ENCODE measurements at regions not wholly inside any gene's neighbourhood (a gene's known extent, or its start where the extent isn't known, plus 50 kb on each side); places are given as distances from the start of the nearest gene placed in this dataset.

GRCh38 chr12:46958053-46958452 is 121.4 kb upstream of the PCED1B start:
- Histone ChIP-seq H4K20me1 (ENCODE audit: insufficient read depth, low read length) (no peaks in the 10 kb centered on the region), H3K4me1 (ENCODE audit: insufficient read depth, low read length) (peaks cover 21% of the 10 kb centered on the region), H3K4me2 (ENCODE audit: low read depth, low read length) (no peak overlapping the region), H3K4me3 (replicated peaks in 1 of 3; ENCODE audit: insufficient read depth in 1 of 3, low read depth in 2 of 3, low read length in 3 of 3) (no peak overlapping the region), H3K36me3 (replicated peaks in 1 of 2; ENCODE audit: control insufficient read depth in 1 of 2, insufficient read depth in 2 of 2, low read length in 2 of 2) (no peaks in the 10 kb centered on the region), H2AFZ (ENCODE audit: low read length) (no peak overlapping the region), H3K27me3 (ENCODE audit: control insufficient read depth in 1 of 2, insufficient read depth in 2 of 2, low read length in 2 of 2) (peaks cover 1 to 3% of the 10 kb centered on the region in 2 experiments; a peak in 1 of 5 replicates), H3K9ac (ENCODE audit: insufficient read depth, low read depth, low read length) (no peak overlapping the region), H3K27ac (ENCODE audit: extremely low read length, insufficient read depth, low read length) (no peak overlapping the region), H3K9me3 (ENCODE audit: low read length) (no peaks in the 10 kb centered on the region), H3K79me2 (ENCODE audit: insufficient read depth, low read length) (no peaks in the 10 kb centered on the region)
- CTCF ChIA-PET (ENCODE audit: low intra/inter-chr PET ratio, low total read pairs): no interaction called here
- intact Hi-C loops (cut with micrococcal nuclease; ENCODE audit: unreplicated experiment): no loop called here
- POLR2A ChIA-PET: no interaction called here
- FAIRE-seq (no peak), ATAC-seq (no peak), DNase-seq (ENCODE audit: low spot score) (no peak)
- no peak for TF ChIP-seq ZNF589 (CRISPR knock-in tag; conservative IDR thresholded peaks at IDR 0.05)
- no TSS peak for BruUV-seq (replicated peaks)
- in situ Hi-C loops (cut with HindIII; ENCODE audit: extremely low pct_ligation_motif_present, low pct_unique_long_range_greater_than_20kb): no loop called here
- 59% methylated on average over 3 of the region's 3 CpGs for WGBS (ENCODE audit: low lambda C conversion rate)

- DNase-seq (ENCODE audit: low spot score) (peak; percentile 47), ATAC-seq (peak; percentile 57), FAIRE-seq (peak; percentile 18)
- in situ Hi-C loops (cut with HindIII; ENCODE audit: extremely low pct_ligation_motif_present, low pct_unique_long_range_greater_than_20kb): no loop called here
- Histone ChIP-seq H3K27me3 (ENCODE audit: control insufficient read depth in 1 of 2, insufficient read depth in 2 of 2, low read length in 2 of 2) (peaks cover 1 to 3% of the 10 kb centered on the region in 2 experiments; a peak in 1 of 5 replicates), H3K9ac (ENCODE audit: insufficient read depth, low read depth, low read length) (no peak overlapping the region), H3K4me3 (replicated peaks in 1 of 3; ENCODE audit: insufficient read depth in 1 of 3, low read depth in 2 of 3, low read length in 3 of 3) (no peak overlapping the region), H3K27ac (ENCODE audit: extremely low read length, insufficient read depth, low read length) (no peak overlapping the region), H4K20me1 (ENCODE audit: insufficient read depth, low read length) (no peaks in the 10 kb centered on the region), H3K4me2 (ENCODE audit: low read depth, low read length) (peak overlapping the region; percentile 6; the same call in 1 of the 2 replicates), H3K79me2 (ENCODE audit: insufficient read depth, low read length) (no peaks in the 10 kb centered on the region), H3K9me3 (ENCODE audit: low read length) (no peaks in the 10 kb centered on the region), H2AFZ (ENCODE audit: low read length) (no peak overlapping the region), H3K36me3 (replicated peaks in 1 of 2; ENCODE audit: control insufficient read depth in 1 of 2, insufficient read depth in 2 of 2, low read length in 2 of 2) (no peaks in the 10 kb centered on the region), H3K4me1 (ENCODE audit: insufficient read depth, low read length) (peaks cover 21% of the 10 kb centered on the region)
- intact Hi-C loops (cut with micrococcal nuclease; ENCODE audit: unreplicated experiment): no loop called here
- WGBS (ENCODE audit: low lambda C conversion rate): 10% methylated on average over 2 of the region's 2 CpGs
- ChIA-PET CTCF (ENCODE audit: low intra/inter-chr PET ratio, low total read pairs) (no interaction called here), POLR2A (no interaction called here)
- no TSS peak for BruUV-seq (replicated peaks)
- peak; percentile 65 for TF ChIP-seq HNF4G (IDR thresholded peaks at IDR 0.05; ENCODE audit: borderline replicate concordance, low read depth, low read length)
- TF ChIP-seq HNF4G (CRISPR knock-in tag; IDR thresholded peaks at IDR 0.05; ENCODE audit: borderline replicate concordance, low read depth): no peak
- no peak for TF ChIP-seq SETDB1 (CRISPR knock-in tag; IDR thresholded peaks at IDR 0.05; ENCODE audit: borderline replicate concordance)
- TF ChIP-seq, protein P1, sequence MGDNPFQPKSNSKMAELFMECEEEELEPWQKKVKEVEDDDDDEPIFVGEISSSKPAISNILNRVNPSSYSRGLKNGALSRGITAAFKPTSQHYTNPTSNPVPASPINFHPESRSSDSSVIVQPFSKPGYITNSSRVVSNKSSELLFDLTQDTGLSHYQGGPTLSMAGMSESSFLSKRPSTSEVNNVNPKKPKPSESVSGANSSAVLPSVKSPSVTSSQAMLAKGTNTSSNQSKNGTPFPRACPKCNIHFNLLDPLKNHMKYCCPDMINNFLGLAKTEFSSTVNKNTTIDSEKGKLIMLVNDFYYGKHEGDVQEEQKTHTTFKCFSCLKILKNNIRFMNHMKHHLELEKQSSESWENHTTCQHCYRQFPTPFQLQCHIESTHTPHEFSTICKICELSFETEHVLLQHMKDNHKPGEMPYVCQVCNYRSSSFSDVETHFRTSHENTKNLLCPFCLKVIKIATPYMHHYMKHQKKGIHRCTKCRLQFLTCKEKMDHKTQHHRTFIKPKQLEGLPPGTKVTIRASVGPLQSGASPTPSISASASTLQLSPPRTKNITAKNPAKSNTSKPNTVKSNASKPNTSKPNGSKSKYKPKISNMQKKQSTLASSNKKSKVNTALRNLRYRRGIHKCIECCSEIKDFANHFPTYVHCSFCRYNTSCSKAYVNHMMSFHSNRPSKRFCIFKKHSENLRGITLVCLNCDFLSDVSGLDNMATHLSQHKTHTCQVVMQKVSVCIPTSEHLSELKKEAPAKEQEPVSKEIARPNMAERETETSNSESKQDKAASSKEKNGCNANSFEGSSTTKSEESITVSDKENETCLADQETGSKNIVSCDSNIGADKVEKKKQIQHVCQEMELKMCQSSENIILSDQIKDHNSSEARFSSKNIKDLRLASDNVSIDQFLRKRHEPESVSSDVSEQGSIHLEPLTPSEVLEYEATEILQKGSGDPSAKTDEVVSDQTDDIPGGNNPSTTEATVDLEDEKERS (CRISPR knock-in tag; IDR thresholded peaks at IDR 0.05): no peak
- TF ChIP-seq, protein P2, sequence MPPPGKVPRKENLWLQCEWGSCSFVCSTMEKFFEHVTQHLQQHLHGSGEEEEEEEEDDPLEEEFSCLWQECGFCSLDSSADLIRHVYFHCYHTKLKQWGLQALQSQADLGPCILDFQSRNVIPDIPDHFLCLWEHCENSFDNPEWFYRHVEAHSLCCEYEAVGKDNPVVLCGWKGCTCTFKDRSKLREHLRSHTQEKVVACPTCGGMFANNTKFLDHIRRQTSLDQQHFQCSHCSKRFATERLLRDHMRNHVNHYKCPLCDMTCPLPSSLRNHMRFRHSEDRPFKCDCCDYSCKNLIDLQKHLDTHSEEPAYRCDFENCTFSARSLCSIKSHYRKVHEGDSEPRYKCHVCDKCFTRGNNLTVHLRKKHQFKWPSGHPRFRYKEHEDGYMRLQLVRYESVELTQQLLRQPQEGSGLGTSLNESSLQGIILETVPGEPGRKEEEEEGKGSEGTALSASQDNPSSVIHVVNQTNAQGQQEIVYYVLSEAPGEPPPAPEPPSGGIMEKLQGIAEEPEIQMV (CRISPR knock-in tag; IDR thresholded peaks at IDR 0.05; ENCODE audit: low read depth): no peak
- no peak for TF ChIP-seq ZMAT3 (CRISPR knock-in tag; conservative IDR thresholded peaks at IDR 0.05)
- TF ChIP-seq GATAD2A (CRISPR knock-in tag; IDR thresholded peaks at IDR 0.05): 0 out of 2 replicates have a peak, but pooled peaks have one; percentile 32
- no peak for TF ChIP-seq THAP11 (CRISPR knock-in tag; IDR thresholded peaks at IDR 0.05)
- no peak for TF ChIP-seq ZMYM3 (CRISPR knock-in tag; IDR thresholded peaks at IDR 0.05)
- TF ChIP-seq, protein P3, sequence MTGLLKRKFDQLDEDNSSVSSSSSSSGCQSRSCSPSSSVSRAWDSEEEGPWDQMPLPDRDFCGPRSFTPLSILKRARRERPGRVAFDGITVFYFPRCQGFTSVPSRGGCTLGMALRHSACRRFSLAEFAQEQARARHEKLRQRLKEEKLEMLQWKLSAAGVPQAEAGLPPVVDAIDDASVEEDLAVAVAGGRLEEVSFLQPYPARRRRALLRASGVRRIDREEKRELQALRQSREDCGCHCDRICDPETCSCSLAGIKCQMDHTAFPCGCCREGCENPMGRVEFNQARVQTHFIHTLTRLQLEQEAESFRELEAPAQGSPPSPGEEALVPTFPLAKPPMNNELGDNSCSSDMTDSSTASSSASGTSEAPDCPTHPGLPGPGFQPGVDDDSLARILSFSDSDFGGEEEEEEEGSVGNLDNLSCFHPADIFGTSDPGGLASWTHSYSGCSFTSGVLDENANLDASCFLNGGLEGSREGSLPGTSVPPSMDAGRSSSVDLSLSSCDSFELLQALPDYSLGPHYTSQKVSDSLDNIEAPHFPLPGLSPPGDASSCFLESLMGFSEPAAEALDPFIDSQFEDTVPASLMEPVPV (CRISPR knock-in tag; IDR thresholded peaks at IDR 0.05): no peak
- peak in 1 of 2 experiments; percentile 14; a peak in 1 of 4 replicates for TF ChIP-seq NR2F1 (CRISPR knock-in tag; IDR thresholded peaks at IDR 0.05)
Observed at GRCh38 chr12:46958599-46959290, 120.7 kb upstream of the PCED1B start.

Data from HepG2 (cell line).